ENCODE measurements at regions not wholly inside any gene's neighbourhood (a gene's known extent, or its start where the extent isn't known, plus 50 kb on each side); places are given as distances from the start of the nearest gene placed in this dataset.

GRCh38 chr7:54878339-54878738 is 119.3 kb upstream of the SEC61G start (continued):
- no peak for TF ChIP-seq ZNF462 (CRISPR knock-in tag; IDR thresholded peaks at IDR 0.05)
- TF ChIP-seq POLR2AphosphoS5 (IDR thresholded peaks at IDR 0.05; ENCODE audit: low read depth) = no peak
- no peak for TF ChIP-seq JUNB (IDR thresholded peaks at IDR 0.05; ENCODE audit: unreplicated experiment)
- TF ChIP-seq ZNF331 (CRISPR knock-in tag; IDR thresholded peaks at IDR 0.05; ENCODE audit: low read depth) = no peak
- TF ChIP-seq ZNF114 (CRISPR knock-in tag; IDR thresholded peaks at IDR 0.05) = no peak
- no peak for TF ChIP-seq ETS1 (IDR thresholded peaks at IDR 0.05)

GRCh38 chr7:54879776-54880175 is 120.8 kb upstream of the SEC61G start:
- H3K27me3 ChIP-seq (ENCODE audit: insufficient read depth) = no peaks in the 10 kb centered on the region
- peaks cover 18% of the 10 kb centered on the region for H3K4me1 Mint-ChIP-seq
- no peak overlapping the region for H3K27ac ChIP-seq (ENCODE audit: low read depth)
- no peak for DNase-seq (ENCODE audit: low spot score)
- no peak overlapping the region for H3K4me2 ChIP-seq
- peaks cover 6% of the 10 kb centered on the region; the same call in 1 of the 3 replicates for H3K9me3 Mint-ChIP-seq
- H3K27ac Mint-ChIP-seq = no peak overlapping the region
- H3K36me3 ChIP-seq (ENCODE audit: insufficient read depth) = no peaks in the 10 kb centered on the region
- no peaks in the 10 kb centered on the region for H3K79me2 ChIP-seq (replicated peaks; ENCODE audit: insufficient read depth)
- no peak for ATAC-seq
- no peak overlapping the region for H2AFZ ChIP-seq
- H3K4me3 Mint-ChIP-seq = no peak overlapping the region
- H4K20me1 ChIP-seq (replicated peaks; ENCODE audit: insufficient read depth) = no peaks in the 10 kb centered on the region
- H3K27me3 Mint-ChIP-seq (ENCODE audit: insufficient read depth, low read depth, poor library complexity) = no peaks in the 10 kb centered on the region
- no peaks in the 10 kb centered on the region for H3F3A ChIP-seq (replicated peaks; ENCODE audit: low read depth)
- peaks cover 13% of the 10 kb centered on the region for H3K4me1 ChIP-seq (ENCODE audit: insufficient read depth)
- H3K9me2 ChIP-seq (ENCODE audit: insufficient read depth) = no peaks in the 10 kb centered on the region
- H3K4me3 ChIP-seq = no peak overlapping the region
- no peaks in the 10 kb centered on the region for H3K36me3 Mint-ChIP-seq (ENCODE audit: low read depth)
- TF ChIP-seq EZH2 (IDR thresholded peaks at IDR 0.05; ENCODE audit: low read depth, unreplicated experiment) (no peak), ZNF462 (CRISPR knock-in tag; IDR thresholded peaks at IDR 0.05) (no peak), STAT1 (IDR thresholded peaks at IDR 0.05; ENCODE audit: unreplicated experiment) (no peak), EZH2phosphoT487 (IDR thresholded peaks at IDR 0.05; ENCODE audit: unreplicated experiment) (no peak)

Data from GM23338 (cell line).